ENCODE measurements at regions not wholly inside any gene's neighbourhood (a gene's known extent, or its start where the extent isn't known, plus 50 kb on each side); places are given as distances from the start of the nearest gene placed in this dataset.

DNA sequence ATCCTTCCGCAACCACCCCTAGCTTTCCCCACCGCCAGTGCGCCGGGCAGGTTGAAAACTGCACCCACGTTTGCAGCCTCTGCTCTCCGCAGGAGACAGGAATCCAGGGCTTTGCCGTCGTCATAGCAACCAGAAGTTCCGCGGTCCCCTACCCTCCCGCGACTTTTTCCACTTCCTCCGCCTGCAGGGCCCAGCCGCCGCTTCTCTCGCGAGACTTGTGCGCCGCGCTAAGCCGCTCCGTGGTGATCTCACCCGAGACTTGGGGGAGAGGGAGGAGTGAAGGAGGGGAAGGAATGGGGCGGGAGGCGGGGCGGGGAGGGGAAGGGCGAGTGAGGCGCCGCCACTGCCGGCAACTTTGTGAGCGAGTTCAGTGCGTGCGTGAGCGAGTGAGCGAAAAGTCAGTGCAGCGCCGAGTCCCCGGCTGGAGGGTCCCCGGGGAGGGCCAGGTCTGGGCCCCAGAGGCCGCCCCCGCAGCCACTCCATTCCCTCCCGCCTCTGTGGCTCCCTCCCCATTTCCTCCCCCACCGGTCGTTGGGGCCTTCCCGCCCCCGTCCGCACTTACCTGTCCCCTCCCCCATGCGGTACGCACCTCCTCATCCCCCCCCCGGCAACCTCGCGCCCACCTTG, 413.0 kb downstream of the PCNX1 start, which contains the start of gene SIPA1L1:
- TF ChIP-seq, protein P1, sequence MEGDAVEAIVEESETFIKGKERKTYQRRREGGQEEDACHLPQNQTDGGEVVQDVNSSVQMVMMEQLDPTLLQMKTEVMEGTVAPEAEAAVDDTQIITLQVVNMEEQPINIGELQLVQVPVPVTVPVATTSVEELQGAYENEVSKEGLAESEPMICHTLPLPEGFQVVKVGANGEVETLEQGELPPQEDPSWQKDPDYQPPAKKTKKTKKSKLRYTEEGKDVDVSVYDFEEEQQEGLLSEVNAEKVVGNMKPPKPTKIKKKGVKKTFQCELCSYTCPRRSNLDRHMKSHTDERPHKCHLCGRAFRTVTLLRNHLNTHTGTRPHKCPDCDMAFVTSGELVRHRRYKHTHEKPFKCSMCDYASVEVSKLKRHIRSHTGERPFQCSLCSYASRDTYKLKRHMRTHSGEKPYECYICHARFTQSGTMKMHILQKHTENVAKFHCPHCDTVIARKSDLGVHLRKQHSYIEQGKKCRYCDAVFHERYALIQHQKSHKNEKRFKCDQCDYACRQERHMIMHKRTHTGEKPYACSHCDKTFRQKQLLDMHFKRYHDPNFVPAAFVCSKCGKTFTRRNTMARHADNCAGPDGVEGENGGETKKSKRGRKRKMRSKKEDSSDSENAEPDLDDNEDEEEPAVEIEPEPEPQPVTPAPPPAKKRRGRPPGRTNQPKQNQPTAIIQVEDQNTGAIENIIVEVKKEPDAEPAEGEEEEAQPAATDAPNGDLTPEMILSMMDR (conservative IDR thresholded peaks at IDR 0.05; ENCODE audit: low read depth in 2 of 2) = no peak
- TF ChIP-seq EZH2phosphoT487 (IDR thresholded peaks at IDR 0.05; ENCODE audit: unreplicated experiment) = no peak
- TF ChIP-seq POLR2AphosphoS5 (IDR thresholded peaks at IDR 0.05; ENCODE audit: low read depth) = peak; percentile 90
- no peak for TF ChIP-seq JUNB (IDR thresholded peaks at IDR 0.05; ENCODE audit: unreplicated experiment)
- TF ChIP-seq, protein P2, sequence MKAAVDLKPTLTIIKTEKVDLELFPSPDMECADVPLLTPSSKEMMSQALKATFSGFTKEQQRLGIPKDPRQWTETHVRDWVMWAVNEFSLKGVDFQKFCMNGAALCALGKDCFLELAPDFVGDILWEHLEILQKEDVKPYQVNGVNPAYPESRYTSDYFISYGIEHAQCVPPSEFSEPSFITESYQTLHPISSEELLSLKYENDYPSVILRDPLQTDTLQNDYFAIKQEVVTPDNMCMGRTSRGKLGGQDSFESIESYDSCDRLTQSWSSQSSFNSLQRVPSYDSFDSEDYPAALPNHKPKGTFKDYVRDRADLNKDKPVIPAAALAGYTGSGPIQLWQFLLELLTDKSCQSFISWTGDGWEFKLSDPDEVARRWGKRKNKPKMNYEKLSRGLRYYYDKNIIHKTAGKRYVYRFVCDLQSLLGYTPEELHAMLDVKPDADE (IDR thresholded peaks at IDR 0.05) = peak; percentile 37; the same call in 1 of the 2 replicates
- TF ChIP-seq EZH2 (IDR thresholded peaks at IDR 0.05; ENCODE audit: low read depth, unreplicated experiment) = no peak
- TF ChIP-seq, protein P3, sequence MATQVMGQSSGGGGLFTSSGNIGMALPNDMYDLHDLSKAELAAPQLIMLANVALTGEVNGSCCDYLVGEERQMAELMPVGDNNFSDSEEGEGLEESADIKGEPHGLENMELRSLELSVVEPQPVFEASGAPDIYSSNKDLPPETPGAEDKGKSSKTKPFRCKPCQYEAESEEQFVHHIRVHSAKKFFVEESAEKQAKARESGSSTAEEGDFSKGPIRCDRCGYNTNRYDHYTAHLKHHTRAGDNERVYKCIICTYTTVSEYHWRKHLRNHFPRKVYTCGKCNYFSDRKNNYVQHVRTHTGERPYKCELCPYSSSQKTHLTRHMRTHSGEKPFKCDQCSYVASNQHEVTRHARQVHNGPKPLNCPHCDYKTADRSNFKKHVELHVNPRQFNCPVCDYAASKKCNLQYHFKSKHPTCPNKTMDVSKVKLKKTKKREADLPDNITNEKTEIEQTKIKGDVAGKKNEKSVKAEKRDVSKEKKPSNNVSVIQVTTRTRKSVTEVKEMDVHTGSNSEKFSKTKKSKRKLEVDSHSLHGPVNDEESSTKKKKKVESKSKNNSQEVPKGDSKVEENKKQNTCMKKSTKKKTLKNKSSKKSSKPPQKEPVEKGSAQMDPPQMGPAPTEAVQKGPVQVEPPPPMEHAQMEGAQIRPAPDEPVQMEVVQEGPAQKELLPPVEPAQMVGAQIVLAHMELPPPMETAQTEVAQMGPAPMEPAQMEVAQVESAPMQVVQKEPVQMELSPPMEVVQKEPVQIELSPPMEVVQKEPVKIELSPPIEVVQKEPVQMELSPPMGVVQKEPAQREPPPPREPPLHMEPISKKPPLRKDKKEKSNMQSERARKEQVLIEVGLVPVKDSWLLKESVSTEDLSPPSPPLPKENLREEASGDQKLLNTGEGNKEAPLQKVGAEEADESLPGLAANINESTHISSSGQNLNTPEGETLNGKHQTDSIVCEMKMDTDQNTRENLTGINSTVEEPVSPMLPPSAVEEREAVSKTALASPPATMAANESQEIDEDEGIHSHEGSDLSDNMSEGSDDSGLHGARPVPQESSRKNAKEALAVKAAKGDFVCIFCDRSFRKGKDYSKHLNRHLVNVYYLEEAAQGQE (IDR thresholded peaks at IDR 0.05; ENCODE audit: unreplicated experiment) = no peak
- no peak for TF ChIP-seq NANOG (IDR thresholded peaks at IDR 0.05; ENCODE audit: borderline replicate concordance)
- no peak for TF ChIP-seq STAT1 (IDR thresholded peaks at IDR 0.05; ENCODE audit: unreplicated experiment)
- TF ChIP-seq ZNF331 (CRISPR knock-in tag; IDR thresholded peaks at IDR 0.05; ENCODE audit: low read depth) = no peak
- TF ChIP-seq CREB1 (CRISPR knock-in tag; IDR thresholded peaks at IDR 0.05; ENCODE audit: low read depth) = no peak
- no peak for TF ChIP-seq ZNF114 (CRISPR knock-in tag; IDR thresholded peaks at IDR 0.05)

Measured in GM23338 (cell line).